HG03520 (cell line): ENCODE measurements at regions not wholly inside any gene's neighbourhood (a gene's known extent, or its start where the extent isn't known, plus 50 kb on each side); places are given as distances from the start of the nearest gene placed in this dataset.
A peak's percentile ranks its signal among the peaks of the same experiment; 100 is the strongest.
"Not testable (repeated sequence)": the region's sequence is repeated elsewhere in the genome, so short reads cannot be mapped to it uniquely, and the experiment has no call there.

Experiments used
- ATAC-seq: cut with Tn5 transposase; IDR thresholded peaks from one replicate; pipeline ENCODE4 v1.9.1; 2021; ENCODE audit warnings: mild to moderate bottlenecking, moderate library complexity; ENCODE audit not compliant: unreplicated experiment

GRCh38 chrX:153266140-153266539, 55.4 kb downstream of the PNMA6F start:
- ATAC-seq = not testable (repeated sequence)

GRCh38 chrX:153260468-153260867, 61.1 kb downstream of the PNMA6F start:
- ATAC-seq = not testable (repeated sequence)

GRCh38 chrX:153253239-153253638, 68.3 kb downstream of the PNMA6F start:
- ATAC-seq = peak; percentile 44

- not testable (repeated sequence) for ATAC-seq
Observed at GRCh38 chrX:153252378-153253129, 69.0 kb downstream of the PNMA6F start.

GRCh38 chrX:153251952-153252351, 69.6 kb downstream of the PNMA6F start:
- ATAC-seq = not testable (repeated sequence)

GRCh38 chrX:153250762-153251161, 70.8 kb downstream of the PNMA6F start:
- not testable (repeated sequence) for ATAC-seq

GRCh38 chrX:153245288-153245731, 66.2 kb downstream of the MAGEA1 start:
- ATAC-seq = no peak

- no peak for ATAC-seq
Observed at GRCh38 chrX:153244767-153245166, 65.7 kb downstream of the MAGEA1 start.

GRCh38 chrX:153238361-153238760, 59.3 kb downstream of the MAGEA1 start:
- ATAC-seq = no peak
